ENCODE measurements at regions not wholly inside any gene's neighbourhood (a gene's known extent, or its start where the extent isn't known, plus 50 kb on each side); places are given as distances from the start of the nearest gene placed in this dataset.
"Not testable (repeated sequence)": the region's sequence is repeated elsewhere in the genome, so short reads cannot be mapped to it uniquely, and the experiment has no call there.

DNA sequence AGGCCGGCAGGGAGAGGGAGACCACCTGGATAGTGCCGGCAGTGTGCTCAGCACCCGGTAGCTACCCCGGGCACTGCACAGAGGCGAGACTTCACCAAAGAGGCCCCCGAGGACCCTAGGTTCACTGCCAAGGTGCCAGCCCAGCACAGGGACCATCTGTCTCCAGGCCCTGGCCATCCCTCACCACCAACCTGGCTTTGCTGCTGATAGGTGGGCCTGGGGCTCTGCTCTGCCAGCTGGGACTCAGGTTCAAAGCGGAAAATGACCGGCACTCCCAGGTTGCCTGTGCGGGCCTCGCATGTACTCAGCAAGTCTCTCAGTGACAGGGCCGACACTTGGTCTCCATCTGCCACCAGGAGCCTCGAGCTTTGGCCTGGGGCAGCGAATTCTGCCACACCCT, 812.2 kb downstream of the BRD1 start:
- no peak for DNase-seq (ENCODE audit: low spot score)

DNA sequence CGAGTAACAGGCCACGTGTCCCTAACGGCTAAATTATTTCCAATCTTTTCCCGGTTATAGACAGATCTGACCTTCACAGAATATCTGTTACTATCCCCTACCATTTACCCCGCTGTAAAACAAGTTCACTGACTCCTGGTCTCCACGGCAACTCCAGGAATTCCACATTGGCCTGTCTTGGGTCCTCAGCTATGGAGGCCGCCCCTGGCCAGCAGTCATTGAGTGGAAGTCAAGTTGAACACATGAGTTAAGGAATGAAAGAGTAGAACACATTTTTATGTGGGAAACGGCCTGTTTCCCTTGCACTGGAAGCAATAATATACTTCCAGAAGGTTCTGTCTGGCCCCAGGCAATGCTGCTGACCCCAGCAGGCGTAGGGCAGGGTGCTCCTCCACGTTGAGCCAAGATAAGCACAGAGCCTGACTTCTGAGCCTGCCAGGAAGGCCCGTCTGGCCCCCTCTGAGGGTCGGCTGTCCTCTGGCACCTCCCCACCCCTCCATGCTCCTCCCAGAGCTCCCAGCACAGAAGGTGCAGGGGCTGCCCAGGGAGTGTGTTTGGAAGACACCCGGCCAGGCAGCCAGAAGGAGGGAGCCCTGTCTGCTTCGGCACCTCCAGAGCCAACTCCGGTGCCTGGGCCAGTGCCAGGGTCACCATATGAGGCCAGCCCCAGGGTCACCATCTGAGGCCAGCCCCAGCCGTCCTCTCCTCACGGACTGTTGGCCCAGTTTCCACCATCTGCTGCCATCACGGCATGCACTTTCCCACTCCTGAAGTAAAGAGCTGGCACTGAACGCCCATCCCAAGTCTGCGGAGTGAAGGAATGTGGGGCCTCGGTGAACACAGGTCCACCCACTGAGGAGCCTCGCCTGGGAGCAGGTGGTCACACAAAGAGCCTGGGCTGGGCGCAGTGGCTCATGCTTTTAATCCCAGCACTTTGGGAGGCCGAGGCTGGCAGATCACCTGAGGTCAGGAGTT, 813.2 kb downstream of the BRD1 start:
- no peak for DNase-seq (ENCODE audit: low spot score)

DNA sequence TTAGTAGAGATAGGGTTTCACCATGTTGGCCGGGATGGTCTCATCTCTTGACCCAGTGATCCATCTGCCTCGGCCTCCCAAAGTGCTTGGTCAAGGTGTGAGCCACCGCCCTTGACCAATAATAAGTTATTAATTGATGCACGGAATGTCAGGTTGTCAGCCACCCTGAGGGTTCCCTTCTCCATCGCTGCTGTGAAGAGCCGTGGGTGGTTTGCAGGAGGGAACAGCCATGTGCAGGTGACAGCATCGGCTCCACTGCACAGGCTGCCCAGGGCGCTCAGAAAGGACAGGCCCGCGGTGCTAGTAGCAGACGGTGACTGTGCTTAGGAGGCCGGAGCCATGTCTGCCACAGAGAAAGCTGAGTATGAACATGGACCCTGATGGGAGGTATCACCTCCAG, 814.0 kb downstream of the BRD1 start:
- DNase-seq (ENCODE audit: low spot score) = no peak

DNA sequence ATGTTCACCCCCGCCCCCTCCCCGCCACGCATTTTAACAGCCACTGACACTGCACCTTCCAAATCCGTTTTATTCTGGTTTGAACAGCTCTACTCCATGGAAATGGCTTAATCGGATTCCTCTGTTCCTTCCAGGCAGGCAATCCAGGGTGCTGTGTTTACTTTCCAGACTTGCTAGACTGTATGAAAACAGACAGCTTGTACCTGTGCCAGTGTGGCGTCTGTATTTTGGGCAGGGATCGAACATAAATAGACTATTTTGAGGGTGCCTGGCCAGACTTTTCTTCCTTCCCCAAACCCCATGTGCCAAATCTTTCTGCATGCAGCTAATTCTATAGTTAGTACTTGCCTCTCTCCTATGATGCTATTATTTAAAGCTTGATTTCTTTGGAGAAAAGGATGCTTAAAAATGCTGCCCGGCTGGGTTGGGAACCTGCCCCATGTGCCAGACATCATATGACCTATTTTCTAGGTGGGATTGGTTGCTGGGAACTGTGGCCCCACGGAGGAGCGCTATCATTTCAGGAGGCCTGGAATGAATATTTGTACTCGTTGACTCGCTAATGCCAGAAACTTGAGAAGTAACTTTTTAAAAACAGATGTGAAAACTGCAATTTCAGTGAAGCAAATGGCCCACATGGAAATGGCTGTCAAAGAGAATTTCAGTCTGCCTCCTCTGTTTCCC, 814.8 kb downstream of the BRD1 start:
- no peak for DNase-seq (ENCODE audit: low spot score)

DNA sequence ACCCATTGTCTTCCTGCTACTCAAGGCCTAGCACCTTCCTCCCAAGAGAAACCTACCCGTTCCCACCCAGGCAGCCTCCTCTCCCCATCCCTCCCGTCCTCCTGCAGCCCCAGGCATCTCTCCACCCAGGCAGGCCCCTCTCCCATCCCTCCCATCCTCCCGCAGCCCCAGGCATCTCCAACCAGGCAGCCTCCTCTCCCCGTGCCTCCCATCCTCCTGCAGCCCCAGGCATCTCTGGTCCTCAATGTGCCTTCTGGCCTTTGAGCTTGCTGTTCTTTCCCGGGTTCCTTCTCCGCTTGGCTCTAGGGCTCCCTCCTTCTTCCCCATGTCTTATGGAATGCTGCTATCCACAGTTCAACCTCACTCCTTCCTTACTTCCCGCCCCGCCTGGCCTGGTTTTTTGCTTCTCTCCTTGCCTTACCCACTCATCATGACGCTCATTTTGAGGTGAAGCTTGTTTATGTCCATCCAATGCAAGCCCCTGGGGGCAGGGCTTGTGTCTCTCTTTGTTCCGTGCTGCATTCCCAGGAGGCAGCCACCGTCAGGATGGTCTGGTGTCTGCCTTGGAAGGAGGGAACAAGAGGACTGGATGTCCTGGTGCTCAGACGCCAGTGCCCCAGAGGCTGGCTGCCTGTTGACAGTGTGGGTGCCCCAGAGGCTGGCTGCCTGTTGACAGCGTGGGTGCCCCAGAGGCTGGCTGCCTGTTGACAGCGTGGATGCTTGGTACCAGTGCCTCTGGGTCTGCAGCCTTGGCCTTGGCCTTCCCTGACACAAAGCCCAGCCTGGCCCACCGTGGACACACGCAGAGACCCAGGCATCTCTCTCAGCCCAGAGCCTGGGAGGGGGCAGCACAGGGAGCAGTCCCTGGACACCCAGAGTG, 815.7 kb downstream of the BRD1 start:
- DNase-seq (ENCODE audit: low spot score) = no peak

DNA sequence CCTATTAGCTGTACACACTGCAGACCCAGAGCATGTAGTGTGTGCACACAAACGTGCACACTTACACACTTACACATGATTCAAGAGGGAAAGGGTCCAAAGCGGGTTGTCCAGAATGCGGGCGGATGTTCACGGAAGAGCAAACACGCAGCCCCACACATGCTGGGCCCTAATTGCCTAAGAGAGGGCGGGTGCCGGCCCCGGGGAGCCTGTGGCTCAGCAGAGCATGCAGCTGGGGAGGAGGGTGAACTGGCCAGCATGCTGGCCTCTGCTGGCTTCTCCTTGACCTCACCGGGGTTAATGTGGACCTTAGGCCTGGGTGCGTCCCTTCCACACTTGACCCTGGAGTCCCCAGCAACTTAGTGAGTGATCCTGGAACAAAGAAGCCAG, 816.3 kb downstream of the BRD1 start:
- DNase-seq (ENCODE audit: low spot score) = no peak

DNA sequence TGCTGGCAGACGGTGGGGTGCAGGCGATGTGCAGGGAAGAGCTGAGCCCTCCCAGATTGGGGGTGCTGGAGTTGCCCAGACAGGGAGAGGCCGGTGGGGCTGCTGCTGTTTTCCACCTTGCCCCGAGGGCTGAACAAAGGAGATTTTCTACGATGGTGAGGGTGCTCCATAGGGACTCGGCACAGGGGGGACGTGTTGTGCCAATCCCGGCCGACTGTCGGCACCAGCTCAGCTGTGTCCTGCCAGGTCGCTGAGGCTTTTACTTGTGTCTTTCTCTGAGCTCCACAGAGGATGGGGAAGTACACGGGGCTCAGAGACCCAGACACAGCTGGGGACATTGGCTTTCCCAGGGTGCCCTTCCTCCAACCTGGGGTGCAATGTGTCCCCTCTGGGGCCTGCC, 816.8 kb downstream of the BRD1 start:
- no peak for DNase-seq (ENCODE audit: low spot score)

DNA sequence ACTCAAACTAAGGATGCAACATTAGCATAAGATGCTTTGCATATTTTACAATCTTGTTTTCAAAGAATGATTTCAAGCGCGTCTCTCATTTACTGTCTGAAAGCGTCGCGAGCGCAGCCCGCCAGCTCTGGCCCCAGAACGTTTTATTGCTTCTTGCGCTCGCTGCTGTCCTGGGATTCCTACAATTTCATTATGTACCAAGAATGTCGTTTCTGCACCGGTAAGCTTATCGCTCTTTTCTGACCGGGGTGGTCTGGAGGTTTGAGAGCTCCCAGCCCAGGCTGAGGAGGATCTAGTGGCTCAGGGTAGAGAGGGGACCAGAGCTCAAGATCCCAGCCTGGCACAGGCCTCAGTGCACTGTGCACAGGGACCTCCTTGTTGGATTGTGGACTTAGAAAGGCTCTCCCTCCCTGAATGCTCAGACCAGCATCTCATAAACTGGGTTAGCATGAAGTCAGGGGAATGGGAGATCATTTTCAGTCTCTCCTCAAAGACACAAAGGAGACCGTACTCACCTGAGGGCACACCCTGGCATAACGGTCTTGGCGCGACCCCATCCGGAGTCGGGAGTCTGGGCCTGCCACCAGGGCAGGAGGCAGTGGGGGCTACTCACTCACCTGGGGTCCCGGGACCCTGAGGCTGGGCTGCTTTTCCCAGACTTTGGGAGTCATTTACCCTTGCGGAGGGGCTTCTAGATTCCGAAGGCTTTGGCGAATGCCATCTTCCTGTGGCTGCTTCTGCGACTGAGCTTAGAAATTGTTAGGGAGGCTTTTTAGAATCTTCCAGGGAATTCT, 817.4 kb downstream of the BRD1 start:
- no peak for DNase-seq (ENCODE audit: low spot score)

DNA sequence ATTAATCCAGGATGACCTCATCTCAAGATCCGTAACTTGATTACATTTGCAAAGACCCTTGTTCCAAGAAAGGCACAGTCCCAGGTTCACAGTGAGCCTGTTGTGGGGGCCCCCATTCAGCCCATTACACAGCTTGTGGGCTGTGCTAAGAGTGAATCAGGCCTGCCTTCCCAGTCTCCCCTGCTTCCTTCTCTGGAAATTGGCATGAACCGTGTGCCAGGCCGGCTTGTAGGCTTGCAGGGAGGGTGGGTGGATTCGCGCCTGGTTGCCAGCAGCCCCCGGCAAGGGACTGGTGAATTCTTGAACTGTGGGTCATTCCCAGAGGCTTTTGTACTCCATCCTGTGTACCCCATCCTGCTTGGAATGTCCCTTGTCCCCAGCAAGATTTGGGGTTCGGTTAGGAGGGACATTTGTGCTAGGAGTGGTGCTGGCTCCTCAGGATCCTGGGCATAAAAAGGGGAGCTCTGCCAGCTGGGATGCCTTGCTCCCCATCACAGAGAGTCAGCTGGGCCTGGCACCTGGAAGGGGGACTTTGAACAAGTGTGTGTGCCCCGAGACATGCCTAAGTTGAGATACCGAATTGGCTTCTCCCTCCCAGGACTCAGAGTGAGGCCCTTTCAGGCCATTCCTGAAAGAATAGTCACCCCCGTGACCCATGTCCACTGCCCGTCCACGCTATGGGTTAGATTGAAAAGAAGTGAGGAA, 818.2 kb downstream of the BRD1 start:
- DNase-seq (ENCODE audit: low spot score) = no peak

DNA sequence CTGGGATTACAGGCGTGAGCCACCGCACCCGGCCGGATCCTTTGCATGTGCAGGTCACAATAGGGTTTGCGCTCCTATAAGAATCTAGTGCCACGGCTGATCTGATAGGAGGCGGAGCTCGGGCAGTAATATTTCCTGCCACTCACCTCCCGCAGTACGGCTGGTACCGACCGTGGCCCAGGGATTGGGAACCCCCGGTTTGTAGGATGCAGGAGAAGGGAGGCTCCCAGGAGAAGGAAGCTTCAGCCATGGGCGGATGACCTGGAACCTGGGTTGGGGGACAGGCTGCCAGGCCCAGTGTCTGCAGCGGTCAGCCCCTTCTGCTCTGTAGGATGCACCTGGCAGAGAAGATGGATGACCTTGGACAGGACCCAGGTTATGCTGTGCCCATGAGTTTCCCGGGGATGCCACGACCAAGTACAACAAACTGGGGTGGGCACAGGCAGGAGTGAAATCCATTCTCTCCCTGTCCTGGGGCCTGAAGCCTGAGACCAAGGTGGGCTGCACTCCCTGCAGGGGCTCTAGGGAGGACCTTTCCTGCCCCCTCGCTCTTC, 818.9 kb downstream of the BRD1 start:
- no peak for DNase-seq (ENCODE audit: low spot score)

DNA sequence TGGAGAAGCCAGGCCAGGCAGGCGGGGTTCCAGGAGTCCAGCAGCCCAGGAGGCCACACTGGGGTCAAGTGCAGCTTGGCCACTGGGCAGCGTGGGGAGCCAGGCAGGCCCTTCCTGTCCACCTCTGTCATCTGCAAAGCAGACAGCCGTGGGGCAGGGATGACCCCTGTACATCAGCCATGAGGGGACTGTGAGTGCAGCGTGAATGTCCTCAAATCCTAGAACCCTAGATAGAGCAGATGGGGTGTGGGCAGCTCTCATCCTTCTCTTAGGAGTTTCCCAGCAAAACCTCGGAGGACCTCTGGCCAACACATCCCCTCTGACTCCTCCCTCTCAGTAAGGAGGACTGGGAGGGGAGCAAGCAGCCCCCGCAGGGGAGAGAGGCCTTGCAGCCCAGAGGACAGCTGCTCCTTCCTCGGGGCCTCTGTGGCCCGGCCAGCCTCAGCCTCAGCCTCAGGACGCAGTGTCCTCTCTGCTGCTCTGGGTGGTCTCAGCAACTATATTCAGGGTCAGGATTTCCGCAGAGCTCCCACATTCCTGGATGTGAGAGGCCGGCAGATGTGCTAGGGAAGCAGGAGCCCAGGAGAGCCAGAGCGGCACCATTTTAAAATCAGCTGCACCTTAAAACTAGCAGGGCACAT, 820.5 kb downstream of the BRD1 start:
- no peak for DNase-seq (ENCODE audit: low spot score)

DNA sequence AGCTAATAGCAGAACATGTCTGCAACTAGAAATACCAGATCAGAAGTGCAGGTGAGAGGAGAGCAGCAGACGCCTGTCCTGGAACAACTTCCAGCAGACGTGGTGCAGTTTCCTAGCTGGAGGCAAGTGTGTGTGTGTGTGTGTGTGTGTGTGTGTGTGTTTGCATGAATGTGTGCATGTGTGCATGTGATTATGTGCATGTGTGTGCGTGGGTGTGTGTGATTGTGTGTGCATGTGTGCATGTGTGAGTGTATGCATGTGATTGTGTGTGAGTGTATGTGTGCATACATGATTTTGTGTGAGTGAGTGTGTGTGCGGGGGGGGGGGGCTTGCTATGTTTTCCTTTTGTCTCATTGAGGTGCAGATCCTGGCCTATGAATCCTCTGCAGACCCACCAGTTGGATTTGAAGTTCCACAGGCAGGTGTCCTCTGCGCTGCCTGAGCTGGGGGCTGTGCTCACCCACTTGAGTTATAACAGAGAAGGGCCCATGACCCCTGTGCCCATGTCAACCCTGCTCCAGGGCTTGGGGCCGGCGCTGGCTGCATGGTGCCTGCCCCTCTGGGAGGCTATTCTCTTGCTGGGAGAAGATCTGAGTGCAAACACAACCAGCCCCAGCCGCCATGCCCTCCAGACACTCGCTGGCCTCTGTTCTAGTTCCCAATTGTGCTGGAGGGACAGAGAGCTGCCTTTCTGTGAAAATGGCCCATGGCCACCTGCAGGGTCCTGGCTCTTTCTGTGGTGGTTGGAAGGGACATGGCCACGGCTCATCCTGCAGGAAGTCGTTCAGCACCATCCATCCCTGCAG, 821.3 kb downstream of the BRD1 start:
- DNase-seq (ENCODE audit: low spot score) = no peak

DNA sequence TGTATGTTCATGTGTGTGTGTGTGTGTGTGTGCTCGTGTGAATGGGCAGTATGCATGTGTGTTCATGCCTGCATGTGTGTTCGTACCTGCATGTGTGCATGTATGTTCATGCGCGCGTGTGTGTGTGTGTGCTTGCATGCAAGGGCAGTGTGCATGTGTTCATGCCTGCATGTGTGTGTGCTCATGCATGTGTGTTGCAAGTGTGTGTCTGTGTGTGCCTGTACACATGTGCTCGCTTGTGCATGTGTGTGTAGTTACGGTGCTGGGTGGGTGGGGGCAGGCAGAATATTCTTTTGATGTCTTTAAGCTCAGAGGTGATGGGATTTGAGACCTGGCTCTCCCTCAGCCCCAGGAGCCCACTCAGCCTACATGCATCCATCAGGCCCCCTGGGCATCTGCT, 822.1 kb downstream of the BRD1 start:
- DNase-seq (ENCODE audit: low spot score) = no peak

DNA sequence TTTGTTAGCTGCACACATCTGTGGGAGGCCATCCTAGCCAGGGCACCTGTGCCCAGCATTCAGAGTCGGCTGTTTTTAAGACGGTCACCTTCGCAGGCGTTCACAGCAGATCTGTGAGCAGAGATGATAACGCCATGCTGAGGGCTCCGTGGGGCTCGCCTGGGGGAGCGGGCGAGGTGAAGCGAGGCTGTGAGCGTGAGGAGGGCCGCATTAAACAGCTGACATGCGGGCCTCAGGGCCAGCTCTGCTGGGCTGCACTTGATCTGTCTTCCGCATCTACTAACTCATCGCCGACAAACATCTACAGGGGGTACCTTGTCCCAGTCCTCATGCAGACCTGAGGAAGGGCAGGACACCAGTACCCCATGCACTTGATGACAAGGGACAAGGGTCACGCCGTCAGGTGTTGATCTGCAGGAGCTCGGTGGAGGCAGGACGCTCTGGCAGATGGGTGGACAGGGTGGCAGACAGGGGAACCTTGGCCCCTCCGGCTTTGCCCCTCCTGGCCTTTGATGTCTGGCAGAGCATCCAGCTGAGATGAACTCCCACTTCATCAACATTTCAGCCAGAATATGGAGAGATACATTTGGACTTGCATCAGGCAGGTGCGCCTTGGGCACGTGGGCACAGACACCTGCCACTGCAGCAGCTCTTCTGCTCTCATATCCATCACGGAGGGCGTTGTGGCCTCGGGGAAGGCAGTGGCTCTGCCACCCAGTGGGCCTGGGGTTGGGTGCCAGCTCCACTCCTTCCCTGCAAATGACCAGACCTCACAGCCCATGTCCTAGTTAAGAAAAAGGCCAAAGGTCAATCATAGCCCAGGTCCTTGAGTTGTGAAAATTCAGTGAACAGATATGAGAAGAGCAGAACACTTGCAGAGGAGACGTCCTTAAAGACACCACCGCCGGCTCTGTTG, 822.9 kb downstream of the BRD1 start:
- DNase-seq (ENCODE audit: low spot score) = no peak

DNA sequence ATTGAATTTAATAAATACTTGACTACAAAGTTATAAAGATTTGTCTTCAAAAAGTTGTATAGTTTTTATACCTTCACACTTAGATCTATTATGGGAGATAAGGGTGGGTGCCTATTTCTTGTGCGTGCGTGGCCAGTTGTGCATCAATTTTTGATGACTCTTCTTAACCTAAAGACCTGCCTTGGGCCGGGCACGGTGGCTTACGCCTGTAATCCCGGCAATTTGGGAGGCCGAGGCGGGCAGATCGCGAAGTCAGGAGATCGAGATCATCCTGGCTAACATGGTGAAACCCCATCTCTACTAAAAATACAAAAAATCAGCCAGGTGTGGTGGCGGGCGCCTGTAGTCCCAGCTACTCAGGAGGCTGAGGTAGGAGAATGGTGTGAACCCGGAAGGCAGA, 830.1 kb downstream of the BRD1 start:
- DNase-seq (ENCODE audit: low spot score) = not testable (repeated sequence)

DNA sequence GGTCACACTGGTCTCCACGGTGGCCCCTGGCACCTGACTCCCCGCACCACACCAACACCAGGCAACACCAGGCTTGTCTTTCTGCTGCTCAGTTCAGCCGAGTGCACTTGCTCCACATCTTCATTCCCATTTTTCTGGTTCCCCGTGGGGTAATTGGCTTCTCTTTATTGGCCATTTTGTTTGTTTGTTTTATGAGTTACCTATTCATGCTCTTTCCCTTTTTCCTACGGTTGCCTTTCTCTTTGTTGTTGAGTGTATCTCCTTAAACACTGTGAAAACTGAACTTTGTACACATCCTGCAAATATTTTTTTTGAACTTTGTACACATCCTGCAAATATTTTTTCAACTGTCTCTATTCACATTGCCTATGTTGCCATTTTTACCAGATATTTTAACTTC, 834.0 kb downstream of the BRD1 start:
- no peak for DNase-seq (ENCODE audit: low spot score)

DNA sequence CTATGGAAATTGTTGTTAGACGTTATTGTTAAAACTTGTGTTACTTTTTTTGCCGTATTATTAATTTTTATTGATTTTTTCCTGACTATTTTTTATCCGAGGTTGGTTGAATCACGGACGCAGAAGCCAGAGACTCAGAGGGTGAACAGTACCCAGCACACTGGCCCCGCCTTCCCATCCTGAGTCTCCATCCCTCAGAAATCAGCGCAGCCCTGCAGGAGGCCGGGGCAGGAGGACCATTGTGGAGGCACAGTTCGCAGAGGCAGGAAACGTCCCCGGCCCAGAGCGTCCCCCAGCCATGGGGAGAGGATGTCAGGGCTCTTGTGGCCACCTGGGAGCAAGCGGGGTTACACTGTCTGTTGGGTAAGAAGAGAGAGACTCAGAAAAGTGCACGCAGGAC, 843.0 kb downstream of the BRD1 start:
- DNase-seq (ENCODE audit: low spot score) = no peak

DNA sequence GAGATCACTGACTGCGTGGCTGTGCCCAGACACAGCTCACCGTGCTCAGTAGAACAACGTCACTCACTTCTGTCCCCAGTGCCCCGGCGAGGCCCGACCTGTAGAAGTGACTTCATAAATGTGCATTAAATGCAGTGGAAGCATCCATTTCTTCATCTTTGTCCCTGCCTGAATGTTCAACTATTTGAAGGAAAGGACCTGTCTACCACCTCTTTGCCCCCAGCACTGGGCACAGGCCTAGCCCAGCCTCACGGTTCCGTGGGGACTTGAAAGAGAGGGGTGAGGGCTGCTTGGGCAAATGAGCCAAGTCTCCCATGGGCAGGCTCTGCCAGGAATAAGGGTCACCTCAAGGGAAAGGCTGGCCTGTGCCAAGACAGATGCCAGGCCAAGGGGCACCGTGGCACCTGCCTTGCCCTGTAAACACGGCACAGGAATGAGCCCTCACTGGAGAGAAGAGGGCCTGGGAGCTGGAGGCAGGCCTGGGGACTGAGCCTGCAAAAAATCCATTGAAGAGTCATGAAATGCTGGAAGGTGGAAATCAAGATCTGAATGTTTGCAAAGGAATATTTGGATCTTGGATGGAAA, 845.3 kb downstream of the BRD1 start:
- DNase-seq (ENCODE audit: low spot score) = no peak

All from SW480 (cell line).